Vagina (tissue), 2 donors: ENCODE measurements at regions not wholly inside any gene's neighbourhood (a gene's known extent, or its start where the extent isn't known, plus 50 kb on each side); places are given as distances from the start of the nearest gene placed in this dataset.

Experiments used
- CTCF ChIP-seq, 3 experiments: fragments of 450-650 bp in 2 of 3; fragments of 200-600 bp in 1 of 3; sonication (generic) in 1 of 3; IDR thresholded peaks; one replicate each; pipeline ENCODE4 v1.5.1; 2017 to 2019; ENCODE audit warnings: antibody characterized with exemption in 3 of 3, mild to moderate bottlenecking in 2 of 3, moderate library complexity in 2 of 3
- POLR2A ChIP-seq, 2 donors: fragments of 450-650 bp; IDR thresholded peaks; one replicate each; pipeline ENCODE4 v1.6.1; 2017; ENCODE audit warnings: antibody characterized with exemption in 2 of 2, mild to moderate bottlenecking in 2 of 2, moderate library complexity in 2 of 2
- POLR2AphosphoS5 ChIP-seq, 2 donors: sonication (generic); formaldehyde crosslinking; IDR thresholded peaks; one replicate each; pipeline ENCODE4 v1.9.0; 2017; ENCODE audit warnings: antibody characterized with exemption in 2 of 2, mild to moderate bottlenecking in 2 of 2, low read depth in 1 of 2; ENCODE audit not compliant: insufficient read depth in 1 of 2

GRCh38 chr14:30333934-30334333 lies 225.0 kb upstream of the G2E3 start:
- TF ChIP-seq CTCF (IDR thresholded peaks at IDR 0.05) (no peak), POLR2AphosphoS5 (IDR thresholded peaks at IDR 0.05; ENCODE audit: insufficient read depth in 1 of 2, low read depth in 1 of 2) (no peak), POLR2A (IDR thresholded peaks at IDR 0.05) (no peak)
